ENCODE measurements at regions not wholly inside any gene's neighbourhood (a gene's known extent, or its start where the extent isn't known, plus 50 kb on each side); places are given as distances from the start of the nearest gene placed in this dataset.

GRCh38 chr3:88220126-88220525 is 70.4 kb downstream of the C3orf38 start:
- Histone ChIP-seq H3K27me3 (replicated peaks in 1 of 2; ENCODE audit: control insufficient read depth in 2 of 2, insufficient read depth in 2 of 2, low read length in 1 of 2) (no peaks in the 10 kb centered on the region), H3K36me3 (ENCODE audit: control insufficient read depth in 2 of 2, insufficient read depth in 2 of 2, low read length in 1 of 2) (no peaks in the 10 kb centered on the region), H3K27ac (ENCODE audit: control insufficient read depth, insufficient read depth) (no peak overlapping the region), H3K4me3 (no peak overlapping the region), H3K79me2 (ENCODE audit: control insufficient read depth, insufficient read depth, low read length) (no peaks in the 10 kb centered on the region), H2AFZ (ENCODE audit: control insufficient read depth, low read depth, low read length) (no peak overlapping the region), H3K9me3 (replicated peaks; ENCODE audit: control insufficient read depth, insufficient read depth, low read length) (no peaks in the 10 kb centered on the region), H3K9ac (ENCODE audit: control insufficient read depth, insufficient read depth, low read length) (no peak overlapping the region), H3K4me1 (ENCODE audit: control insufficient read depth, insufficient read depth, low read length) (no peaks in the 10 kb centered on the region), H3K4me2 (ENCODE audit: control insufficient read depth, insufficient read depth) (no peak overlapping the region), H4K20me1 (ENCODE audit: control insufficient read depth, insufficient read depth) (no peaks in the 10 kb centered on the region)
- BruUV-seq (replicated peaks), result no TSS peak
- no peak for DNase-seq (ENCODE audit: low read depth, low spot score)
- TF ChIP-seq USF2 (IDR thresholded peaks at IDR 0.05; ENCODE audit: borderline replicate concordance, low read depth, low read length) (no peak), HDAC2 (IDR thresholded peaks at IDR 0.05) (no peak), IRF4 (IDR thresholded peaks at IDR 0.05; ENCODE audit: low read depth, low read length) (no peak), CBX5 (IDR thresholded peaks at IDR 0.05; ENCODE audit: low read depth) (no peak), FOS (IDR thresholded peaks at IDR 0.05; ENCODE audit: borderline replicate concordance, extremely low read depth, insufficient read length) (no peak), TARDBP (IDR thresholded peaks at IDR 0.05; ENCODE audit: borderline replicate concordance) (no peak), BMI1 (IDR thresholded peaks at IDR 0.05; ENCODE audit: borderline replicate concordance) (no peak)
- TF ChIP-seq, protein P1, sequence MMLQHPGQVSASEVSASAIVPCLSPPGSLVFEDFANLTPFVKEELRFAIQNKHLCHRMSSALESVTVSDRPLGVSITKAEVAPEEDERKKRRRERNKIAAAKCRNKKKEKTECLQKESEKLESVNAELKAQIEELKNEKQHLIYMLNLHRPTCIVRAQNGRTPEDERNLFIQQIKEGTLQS (IDR thresholded peaks at IDR 0.05; ENCODE audit: borderline replicate concordance, extremely low read depth, low read depth, low read length), result no peak
- TF ChIP-seq, protein P2, sequence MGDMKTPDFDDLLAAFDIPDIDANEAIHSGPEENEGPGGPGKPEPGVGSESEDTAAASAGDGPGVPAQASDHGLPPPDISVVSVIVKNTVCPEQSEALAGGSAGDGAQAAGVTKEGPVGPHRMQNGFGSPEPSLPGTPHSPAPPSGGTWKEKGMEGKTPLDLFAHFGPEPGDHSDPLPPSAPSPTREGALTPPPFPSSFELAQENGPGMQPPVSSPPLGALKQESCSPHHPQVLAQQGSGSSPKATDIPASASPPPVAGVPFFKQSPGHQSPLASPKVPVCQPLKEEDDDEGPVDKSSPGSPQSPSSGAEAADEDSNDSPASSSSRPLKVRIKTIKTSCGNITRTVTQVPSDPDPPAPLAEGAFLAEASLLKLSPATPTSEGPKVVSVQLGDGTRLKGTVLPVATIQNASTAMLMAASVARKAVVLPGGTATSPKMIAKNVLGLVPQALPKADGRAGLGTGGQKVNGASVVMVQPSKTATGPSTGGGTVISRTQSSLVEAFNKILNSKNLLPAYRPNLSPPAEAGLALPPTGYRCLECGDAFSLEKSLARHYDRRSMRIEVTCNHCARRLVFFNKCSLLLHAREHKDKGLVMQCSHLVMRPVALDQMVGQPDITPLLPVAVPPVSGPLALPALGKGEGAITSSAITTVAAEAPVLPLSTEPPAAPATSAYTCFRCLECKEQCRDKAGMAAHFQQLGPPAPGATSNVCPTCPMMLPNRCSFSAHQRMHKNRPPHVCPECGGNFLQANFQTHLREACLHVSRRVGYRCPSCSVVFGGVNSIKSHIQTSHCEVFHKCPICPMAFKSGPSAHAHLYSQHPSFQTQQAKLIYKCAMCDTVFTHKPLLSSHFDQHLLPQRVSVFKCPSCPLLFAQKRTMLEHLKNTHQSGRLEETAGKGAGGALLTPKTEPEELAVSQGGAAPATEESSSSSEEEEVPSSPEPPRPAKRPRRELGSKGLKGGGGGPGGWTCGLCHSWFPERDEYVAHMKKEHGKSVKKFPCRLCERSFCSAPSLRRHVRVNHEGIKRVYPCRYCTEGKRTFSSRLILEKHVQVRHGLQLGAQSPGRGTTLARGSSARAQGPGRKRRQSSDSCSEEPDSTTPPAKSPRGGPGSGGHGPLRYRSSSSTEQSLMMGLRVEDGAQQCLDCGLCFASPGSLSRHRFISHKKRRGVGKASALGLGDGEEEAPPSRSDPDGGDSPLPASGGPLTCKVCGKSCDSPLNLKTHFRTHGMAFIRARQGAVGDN (IDR thresholded peaks at IDR 0.05), result no peak
- CTCF ChIA-PET, result interaction anchor here (0.8 to 2.6 kb wide), 9 partner anchors 10 to 1962 kb away, joined by 3 to 20 read pairs (median 6); no protein-coding TSS in a partner anchor
- SMC1A ChIA-PET (ENCODE audit: uncharacterized antibody, unreplicated experiment), result interaction anchor here (0.8 to 1.8 kb wide), 7 partner anchors 9 to 1960 kb away, joined by 3 to 15 read pairs (median 5); no protein-coding TSS in a partner anchor
- RAD21 ChIA-PET (ENCODE audit: unreplicated experiment), result interaction anchor here (0.9 to 2.0 kb wide), 7 partner anchors 10 to 1962 kb away, joined by 3 to 9 read pairs (median 4); partner anchors contain the start of gene EPHA3
- FAIRE-seq, result no peak
- POLR2A ChIA-PET, result no interaction called here
- no peak for ATAC-seq
- WGBS (ENCODE audit: insufficient coverage, insufficient replicate concordance, low lambda C conversion rate, missing lambda C conversion rate), result 17% methylated on average over 4 of the region's 4 CpGs
- in situ Hi-C loops (cut with MboI), result loop anchor here (25.0 kb wide), 1 partner anchor 1867 kb away; no protein-coding TSS in a partner anchor
- intact Hi-C loops (cut with micrococcal nuclease; ENCODE audit: unreplicated experiment), result no loop called here

Measured in GM12878 (cell line).